Chondrocyte (in vitro differentiated cells): ENCODE measurements at regions not wholly inside any gene's neighbourhood (a gene's known extent, or its start where the extent isn't known, plus 50 kb on each side); places are given as distances from the start of the nearest gene placed in this dataset.

ENCODE experiments used
- DNase-seq: peaks from one replicate; pipeline ENCODE4 v3.0.0; 2021; ENCODE audit warnings: mixed read lengths, low spot score
- H3K27ac Mint-ChIP-seq: one replicate; pipeline ENCODE4 v1.8.0; 2021; ENCODE audit warnings: mild to moderate bottlenecking, moderate library complexity, mixed read lengths; ENCODE audit not compliant: unreplicated experiment
- H3K27me3 Mint-ChIP-seq: 2 replicates; pipeline ENCODE4 v1.8.0; 2021; ENCODE audit warnings: low read depth, mixed read lengths
- H3K36me3 Mint-ChIP-seq: 2 replicates; pipeline ENCODE4 v1.8.0; 2021; ENCODE audit warnings: low read depth, mixed read lengths
- H3K4me1 Mint-ChIP-seq: 2 replicates; pipeline ENCODE4 v1.8.0; 2021; ENCODE audit warnings: low read depth, mild to moderate bottlenecking, mixed read lengths
- H3K4me3 Mint-ChIP-seq: one replicate; pipeline ENCODE4 v1.8.0; 2021; ENCODE audit warnings: mild to moderate bottlenecking, moderate library complexity, mixed read lengths; ENCODE audit not compliant: unreplicated experiment
- H3K9me3 Mint-ChIP-seq: 2 replicates; pipeline ENCODE4 v1.8.0; 2021; ENCODE audit warnings: low read depth, mixed read lengths
- TF ChIP-seq, protein P1 (sequence below): fragments of 200-600 bp; sonication (generic); IDR thresholded peaks from 2 replicates; pipeline ENCODE4 v1.5.0; 2021; ENCODE audit warnings: antibody characterized with exemption, mild to moderate bottlenecking, moderate library complexity

GRCh38 chr4:30979402-30979801, 259.2 kb downstream of the PCDH7 start:
- H3K27ac Mint-ChIP-seq = no peak overlapping the region
- H3K4me1 Mint-ChIP-seq = peaks cover 11% of the 10 kb centered on the region
- TF ChIP-seq, protein P1, sequence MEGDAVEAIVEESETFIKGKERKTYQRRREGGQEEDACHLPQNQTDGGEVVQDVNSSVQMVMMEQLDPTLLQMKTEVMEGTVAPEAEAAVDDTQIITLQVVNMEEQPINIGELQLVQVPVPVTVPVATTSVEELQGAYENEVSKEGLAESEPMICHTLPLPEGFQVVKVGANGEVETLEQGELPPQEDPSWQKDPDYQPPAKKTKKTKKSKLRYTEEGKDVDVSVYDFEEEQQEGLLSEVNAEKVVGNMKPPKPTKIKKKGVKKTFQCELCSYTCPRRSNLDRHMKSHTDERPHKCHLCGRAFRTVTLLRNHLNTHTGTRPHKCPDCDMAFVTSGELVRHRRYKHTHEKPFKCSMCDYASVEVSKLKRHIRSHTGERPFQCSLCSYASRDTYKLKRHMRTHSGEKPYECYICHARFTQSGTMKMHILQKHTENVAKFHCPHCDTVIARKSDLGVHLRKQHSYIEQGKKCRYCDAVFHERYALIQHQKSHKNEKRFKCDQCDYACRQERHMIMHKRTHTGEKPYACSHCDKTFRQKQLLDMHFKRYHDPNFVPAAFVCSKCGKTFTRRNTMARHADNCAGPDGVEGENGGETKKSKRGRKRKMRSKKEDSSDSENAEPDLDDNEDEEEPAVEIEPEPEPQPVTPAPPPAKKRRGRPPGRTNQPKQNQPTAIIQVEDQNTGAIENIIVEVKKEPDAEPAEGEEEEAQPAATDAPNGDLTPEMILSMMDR = no peak
- no peaks in the 10 kb centered on the region for H3K27me3 Mint-ChIP-seq
- peaks cover 3% of the 10 kb centered on the region for H3K36me3 Mint-ChIP-seq
- no peak for DNase-seq
- H3K4me3 Mint-ChIP-seq = no peak overlapping the region
- H3K9me3 Mint-ChIP-seq = no peaks in the 10 kb centered on the region

- Mint-ChIP-seq H3K4me1 (no peaks in the 10 kb centered on the region), H3K27ac (no peak overlapping the region), H3K9me3 (no peaks in the 10 kb centered on the region), H3K4me3 (no peak overlapping the region), H3K27me3 (no peaks in the 10 kb centered on the region), H3K36me3 (peaks cover 8% of the 10 kb centered on the region)
- TF ChIP-seq, protein P1 = no peak
- DNase-seq = no peak
Observed at GRCh38 chr4:30989508-30989907, 269.3 kb downstream of the PCDH7 start.

GRCh38 chr4:30996841-30997240, 276.7 kb downstream of the PCDH7 start:
- no peak overlapping the region for H3K4me3 Mint-ChIP-seq
- no peaks in the 10 kb centered on the region for H3K27me3 Mint-ChIP-seq
- no peak overlapping the region for H3K27ac Mint-ChIP-seq
- TF ChIP-seq, protein P1 = no peak
- H3K9me3 Mint-ChIP-seq = peaks cover 3% of the 10 kb centered on the region
- peaks cover 11% of the 10 kb centered on the region for H3K36me3 Mint-ChIP-seq
- DNase-seq = no peak
- H3K4me1 Mint-ChIP-seq = no peaks in the 10 kb centered on the region

- Mint-ChIP-seq H3K27ac (no peak overlapping the region), H3K4me1 (peaks cover 14% of the 10 kb centered on the region), H3K9me3 (no peaks in the 10 kb centered on the region), H3K4me3 (no peak overlapping the region), H3K36me3 (no peaks in the 10 kb centered on the region), H3K27me3 (no peaks in the 10 kb centered on the region)
- TF ChIP-seq, protein P1 = no peak
- DNase-seq = no peak
Observed at GRCh38 chr4:31005037-31005436, 284.9 kb downstream of the PCDH7 start.

DNA sequence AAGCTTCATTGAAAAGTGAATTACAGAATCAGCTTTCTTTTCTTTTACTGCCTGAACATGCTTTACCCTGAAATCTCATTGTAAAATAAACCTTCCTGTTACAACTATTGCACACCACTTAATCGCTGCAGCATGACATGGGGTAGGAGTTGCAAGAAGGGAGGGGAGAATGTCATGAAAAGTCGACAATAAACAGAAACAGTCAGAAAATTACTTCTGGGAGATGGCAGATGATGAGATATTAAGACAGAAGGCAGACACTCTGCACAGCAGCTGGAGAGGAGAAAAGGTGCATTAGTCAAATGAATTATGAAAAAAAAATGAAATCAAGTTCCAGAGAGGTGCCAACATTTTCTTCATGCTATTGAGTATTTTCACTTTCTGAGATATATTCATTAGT, 287.7 kb downstream of the PCDH7 start:
- Mint-ChIP-seq H3K4me3 (no peak overlapping the region), H3K9me3 (no peaks in the 10 kb centered on the region), H3K27ac (no peak overlapping the region), H3K36me3 (no peaks in the 10 kb centered on the region), H3K27me3 (no peaks in the 10 kb centered on the region), H3K4me1 (peaks cover 6% of the 10 kb centered on the region)
- TF ChIP-seq, protein P1 = no peak
- no peak for DNase-seq
